Choroid plexus epithelial cell (primary cell): ENCODE measurements at regions not wholly inside any gene's neighbourhood (a gene's known extent, or its start where the extent isn't known, plus 50 kb on each side); places are given as distances from the start of the nearest gene placed in this dataset.
"Not testable (repeated sequence)": the region's sequence is repeated elsewhere in the genome, so short reads cannot be mapped to it uniquely, and the experiment has no call there.

Experiments used
- DNase-seq: peaks from one replicate; pipeline ENCODE4 v3.0.0-alpha.2; 2010; ENCODE audit warnings: low read depth
- H3K4me3 ChIP-seq: 2 replicates; pipeline ENCODE4 v1.5.1; 2011; ENCODE audit warnings: low read depth, mild to moderate bottlenecking, control low read depth, low read length, moderate library complexity
- CTCF ChIP-seq: conservative IDR thresholded peaks from 2 replicates; pipeline ENCODE4 v1.5.1; 2011; ENCODE audit warnings: low read depth, mild to moderate bottlenecking, control low read depth, inconsistent platforms, low read length, moderate library complexity

- no peak overlapping the region for H3K4me3 ChIP-seq
- TF ChIP-seq CTCF = no peak
- peak; percentile 26 for DNase-seq
Measured at GRCh38 chr13:80166352-80166751, 174.6 kb downstream of the SPRY2 start.

GRCh38 chr13:80164462-80164861 lies 176.5 kb downstream of the SPRY2 start:
- H3K4me3 ChIP-seq = no peak overlapping the region
- no peak for DNase-seq
- no peak for TF ChIP-seq CTCF

GRCh38 chr13:80161896-80162295 lies 179.0 kb downstream of the SPRY2 start:
- no peak for TF ChIP-seq CTCF
- H3K4me3 ChIP-seq = no peak overlapping the region
- no peak for DNase-seq

- H3K4me3 ChIP-seq = no peak overlapping the region
- no peak for TF ChIP-seq CTCF
- no peak for DNase-seq
Measured at GRCh38 chr13:80161219-80161618, 179.7 kb downstream of the SPRY2 start.

GRCh38 chr13:80160110-80160509 lies 180.8 kb downstream of the SPRY2 start:
- no peak for TF ChIP-seq CTCF
- no peak for DNase-seq
- no peak overlapping the region for H3K4me3 ChIP-seq

GRCh38 chr13:80157261-80157932 lies 183.5 kb downstream of the SPRY2 start:
- H3K4me3 ChIP-seq = no peak overlapping the region
- no peak for TF ChIP-seq CTCF
- DNase-seq = peak; percentile 43

GRCh38 chr13:80152142-80152541 lies 188.8 kb downstream of the SPRY2 start:
- not testable (repeated sequence) for DNase-seq, H3K4me3 ChIP-seq
